ENCODE measurements at regions not wholly inside any gene's neighbourhood (a gene's known extent, or its start where the extent isn't known, plus 50 kb on each side); places are given as distances from the start of the nearest gene placed in this dataset.

GRCh38 chr5:174419540-174420132, 304.7 kb upstream of the MSX2 start (continued):
- TF ChIP-seq, protein P1, sequence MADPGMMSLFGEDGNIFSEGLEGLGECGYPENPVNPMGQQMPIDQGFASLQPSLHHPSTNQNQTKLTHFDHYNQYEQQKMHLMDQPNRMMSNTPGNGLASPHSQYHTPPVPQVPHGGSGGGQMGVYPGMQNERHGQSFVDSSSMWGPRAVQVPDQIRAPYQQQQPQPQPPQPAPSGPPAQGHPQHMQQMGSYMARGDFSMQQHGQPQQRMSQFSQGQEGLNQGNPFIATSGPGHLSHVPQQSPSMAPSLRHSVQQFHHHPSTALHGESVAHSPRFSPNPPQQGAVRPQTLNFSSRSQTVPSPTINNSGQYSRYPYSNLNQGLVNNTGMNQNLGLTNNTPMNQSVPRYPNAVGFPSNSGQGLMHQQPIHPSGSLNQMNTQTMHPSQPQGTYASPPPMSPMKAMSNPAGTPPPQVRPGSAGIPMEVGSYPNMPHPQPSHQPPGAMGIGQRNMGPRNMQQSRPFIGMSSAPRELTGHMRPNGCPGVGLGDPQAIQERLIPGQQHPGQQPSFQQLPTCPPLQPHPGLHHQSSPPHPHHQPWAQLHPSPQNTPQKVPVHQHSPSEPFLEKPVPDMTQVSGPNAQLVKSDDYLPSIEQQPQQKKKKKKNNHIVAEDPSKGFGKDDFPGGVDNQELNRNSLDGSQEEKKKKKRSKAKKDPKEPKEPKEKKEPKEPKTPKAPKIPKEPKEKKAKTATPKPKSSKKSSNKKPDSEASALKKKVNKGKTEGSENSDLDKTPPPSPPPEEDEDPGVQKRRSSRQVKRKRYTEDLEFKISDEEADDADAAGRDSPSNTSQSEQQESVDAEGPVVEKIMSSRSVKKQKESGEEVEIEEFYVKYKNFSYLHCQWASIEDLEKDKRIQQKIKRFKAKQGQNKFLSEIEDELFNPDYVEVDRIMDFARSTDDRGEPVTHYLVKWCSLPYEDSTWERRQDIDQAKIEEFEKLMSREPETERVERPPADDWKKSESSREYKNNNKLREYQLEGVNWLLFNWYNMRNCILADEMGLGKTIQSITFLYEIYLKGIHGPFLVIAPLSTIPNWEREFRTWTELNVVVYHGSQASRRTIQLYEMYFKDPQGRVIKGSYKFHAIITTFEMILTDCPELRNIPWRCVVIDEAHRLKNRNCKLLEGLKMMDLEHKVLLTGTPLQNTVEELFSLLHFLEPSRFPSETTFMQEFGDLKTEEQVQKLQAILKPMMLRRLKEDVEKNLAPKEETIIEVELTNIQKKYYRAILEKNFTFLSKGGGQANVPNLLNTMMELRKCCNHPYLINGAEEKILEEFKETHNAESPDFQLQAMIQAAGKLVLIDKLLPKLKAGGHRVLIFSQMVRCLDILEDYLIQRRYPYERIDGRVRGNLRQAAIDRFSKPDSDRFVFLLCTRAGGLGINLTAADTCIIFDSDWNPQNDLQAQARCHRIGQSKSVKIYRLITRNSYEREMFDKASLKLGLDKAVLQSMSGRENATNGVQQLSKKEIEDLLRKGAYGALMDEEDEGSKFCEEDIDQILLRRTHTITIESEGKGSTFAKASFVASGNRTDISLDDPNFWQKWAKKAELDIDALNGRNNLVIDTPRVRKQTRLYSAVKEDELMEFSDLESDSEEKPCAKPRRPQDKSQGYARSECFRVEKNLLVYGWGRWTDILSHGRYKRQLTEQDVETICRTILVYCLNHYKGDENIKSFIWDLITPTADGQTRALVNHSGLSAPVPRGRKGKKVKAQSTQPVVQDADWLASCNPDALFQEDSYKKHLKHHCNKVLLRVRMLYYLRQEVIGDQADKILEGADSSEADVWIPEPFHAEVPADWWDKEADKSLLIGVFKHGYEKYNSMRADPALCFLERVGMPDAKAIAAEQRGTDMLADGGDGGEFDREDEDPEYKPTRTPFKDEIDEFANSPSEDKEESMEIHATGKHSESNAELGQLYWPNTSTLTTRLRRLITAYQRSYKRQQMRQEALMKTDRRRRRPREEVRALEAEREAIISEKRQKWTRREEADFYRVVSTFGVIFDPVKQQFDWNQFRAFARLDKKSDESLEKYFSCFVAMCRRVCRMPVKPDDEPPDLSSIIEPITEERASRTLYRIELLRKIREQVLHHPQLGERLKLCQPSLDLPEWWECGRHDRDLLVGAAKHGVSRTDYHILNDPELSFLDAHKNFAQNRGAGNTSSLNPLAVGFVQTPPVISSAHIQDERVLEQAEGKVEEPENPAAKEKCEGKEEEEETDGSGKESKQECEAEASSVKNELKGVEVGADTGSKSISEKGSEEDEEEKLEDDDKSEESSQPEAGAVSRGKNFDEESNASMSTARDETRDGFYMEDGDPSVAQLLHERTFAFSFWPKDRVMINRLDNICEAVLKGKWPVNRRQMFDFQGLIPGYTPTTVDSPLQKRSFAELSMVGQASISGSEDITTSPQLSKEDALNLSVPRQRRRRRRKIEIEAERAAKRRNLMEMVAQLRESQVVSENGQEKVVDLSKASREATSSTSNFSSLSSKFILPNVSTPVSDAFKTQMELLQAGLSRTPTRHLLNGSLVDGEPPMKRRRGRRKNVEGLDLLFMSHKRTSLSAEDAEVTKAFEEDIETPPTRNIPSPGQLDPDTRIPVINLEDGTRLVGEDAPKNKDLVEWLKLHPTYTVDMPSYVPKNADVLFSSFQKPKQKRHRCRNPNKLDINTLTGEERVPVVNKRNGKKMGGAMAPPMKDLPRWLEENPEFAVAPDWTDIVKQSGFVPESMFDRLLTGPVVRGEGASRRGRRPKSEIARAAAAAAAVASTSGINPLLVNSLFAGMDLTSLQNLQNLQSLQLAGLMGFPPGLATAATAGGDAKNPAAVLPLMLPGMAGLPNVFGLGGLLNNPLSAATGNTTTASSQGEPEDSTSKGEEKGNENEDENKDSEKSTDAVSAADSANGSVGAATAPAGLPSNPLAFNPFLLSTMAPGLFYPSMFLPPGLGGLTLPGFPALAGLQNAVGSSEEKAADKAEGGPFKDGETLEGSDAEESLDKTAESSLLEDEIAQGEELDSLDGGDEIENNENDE (IDR thresholded peaks at IDR 0.05; ENCODE audit: insufficient replicate concordance, low read length) = no peak
- peak; percentile 30 for TF ChIP-seq ASH2L (IDR thresholded peaks at IDR 0.05; ENCODE audit: low read length)
